AG08396 (cell line): ENCODE measurements at regions not wholly inside any gene's neighbourhood (a gene's known extent, or its start where the extent isn't known, plus 50 kb on each side); places are given as distances from the start of the nearest gene placed in this dataset.
A peak's percentile ranks its signal among the peaks of the same experiment; 100 is the strongest.

Experiments
- DNase-seq: peaks from one replicate; pipeline ENCODE4 v3.0.0; 2012; ENCODE audit warnings: low spot score, mixed read lengths

DNA sequence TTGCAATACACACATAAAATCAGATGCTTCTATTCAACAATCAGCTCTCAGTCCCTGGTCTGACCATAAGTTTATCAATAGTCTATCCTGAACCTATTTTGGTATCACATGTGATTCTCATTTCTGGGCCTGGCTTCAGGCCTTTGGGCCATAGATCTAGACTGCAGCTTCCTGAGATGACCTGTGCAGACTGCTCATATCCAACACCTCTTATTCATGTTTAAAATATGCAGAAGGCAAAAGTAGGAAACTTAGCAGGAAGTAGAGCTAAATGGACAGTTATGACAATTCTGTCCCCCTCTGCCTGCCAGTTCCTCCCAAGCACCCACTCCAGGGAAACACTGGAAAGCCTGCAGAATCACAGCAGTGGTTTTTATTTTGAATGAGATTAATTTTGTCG is 53.3 kb downstream of the C7orf25 start:
- DNase-seq, result peak; percentile 33

- no peak for DNase-seq
These were observed 55.3 kb downstream of the C7orf25 start for GRCh38 chr7:42856605-42856987.

GRCh38 chr7:42854571-42855118 is 57.2 kb downstream of the C7orf25 start:
- no peak for DNase-seq

GRCh38 chr7:42852531-42852930 is 59.3 kb downstream of the C7orf25 start:
- DNase-seq, result no peak

GRCh38 chr7:42843205-42843800 is 68.6 kb downstream of the C7orf25 start:
- DNase-seq, result peak; percentile 64

DNA sequence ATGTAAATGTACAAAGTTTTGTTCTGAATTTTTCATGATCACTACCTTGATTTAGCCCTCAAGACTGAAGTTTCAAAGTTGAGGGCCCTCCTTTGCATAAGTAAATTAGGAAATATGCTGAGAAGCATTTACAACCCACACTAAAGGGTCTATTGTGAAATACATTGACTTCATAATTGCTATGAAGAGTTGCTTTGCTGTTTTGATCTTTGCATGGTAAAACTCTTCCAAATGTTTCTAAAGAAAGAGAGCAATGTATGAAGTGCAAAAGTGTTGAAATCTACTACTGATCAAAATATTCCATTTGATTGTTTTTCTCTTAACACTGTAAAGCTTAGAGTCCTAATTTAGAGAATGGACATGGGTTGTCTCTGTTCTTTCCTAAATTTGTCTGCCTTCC is 77.2 kb downstream of the C7orf25 start:
- no peak for DNase-seq

DNA sequence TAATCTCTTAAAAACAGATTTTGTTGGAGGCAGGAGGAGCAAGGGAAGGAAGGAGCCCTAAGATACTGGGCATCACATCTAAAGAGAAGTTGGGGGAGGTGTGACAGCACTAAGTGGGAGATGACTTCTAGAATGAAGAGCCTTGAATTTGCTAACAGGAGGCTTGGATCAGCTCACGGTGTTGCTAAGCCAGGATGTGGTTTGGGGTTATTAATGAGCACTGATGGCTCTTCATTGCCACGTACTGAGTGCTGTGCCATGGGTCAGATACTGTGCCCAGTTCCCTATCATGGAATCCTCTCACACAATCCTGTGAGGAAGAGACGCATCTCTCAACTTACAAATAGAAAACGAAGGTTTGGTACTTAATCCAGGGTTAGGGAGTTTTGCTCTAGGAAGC is 78.5 kb downstream of the C7orf25 start:
- DNase-seq, result no peak

DNA sequence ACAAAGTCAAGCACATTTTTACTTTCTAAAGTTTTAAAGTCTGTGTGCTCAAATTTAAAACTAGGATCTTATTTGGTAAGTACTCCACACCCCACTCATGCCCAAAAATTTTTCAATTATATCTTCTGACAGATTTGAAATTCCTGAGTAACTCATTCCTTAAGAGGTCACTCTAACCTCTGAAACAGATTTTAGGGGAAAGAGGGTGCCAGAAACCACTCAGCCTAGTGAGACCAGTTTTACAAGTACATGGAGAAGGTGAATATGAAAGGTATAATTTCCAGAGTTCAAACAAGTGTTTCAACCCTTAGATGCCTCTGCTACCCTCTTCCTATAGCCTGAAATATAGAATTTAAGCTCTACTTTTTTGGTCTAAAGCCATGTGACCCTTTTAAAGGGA is 79.2 kb downstream of the C7orf25 start:
- DNase-seq, result no peak

GRCh38 chr7:42831718-42832522 is 80.0 kb downstream of the C7orf25 start:
- DNase-seq, result peak; percentile 39

DNA sequence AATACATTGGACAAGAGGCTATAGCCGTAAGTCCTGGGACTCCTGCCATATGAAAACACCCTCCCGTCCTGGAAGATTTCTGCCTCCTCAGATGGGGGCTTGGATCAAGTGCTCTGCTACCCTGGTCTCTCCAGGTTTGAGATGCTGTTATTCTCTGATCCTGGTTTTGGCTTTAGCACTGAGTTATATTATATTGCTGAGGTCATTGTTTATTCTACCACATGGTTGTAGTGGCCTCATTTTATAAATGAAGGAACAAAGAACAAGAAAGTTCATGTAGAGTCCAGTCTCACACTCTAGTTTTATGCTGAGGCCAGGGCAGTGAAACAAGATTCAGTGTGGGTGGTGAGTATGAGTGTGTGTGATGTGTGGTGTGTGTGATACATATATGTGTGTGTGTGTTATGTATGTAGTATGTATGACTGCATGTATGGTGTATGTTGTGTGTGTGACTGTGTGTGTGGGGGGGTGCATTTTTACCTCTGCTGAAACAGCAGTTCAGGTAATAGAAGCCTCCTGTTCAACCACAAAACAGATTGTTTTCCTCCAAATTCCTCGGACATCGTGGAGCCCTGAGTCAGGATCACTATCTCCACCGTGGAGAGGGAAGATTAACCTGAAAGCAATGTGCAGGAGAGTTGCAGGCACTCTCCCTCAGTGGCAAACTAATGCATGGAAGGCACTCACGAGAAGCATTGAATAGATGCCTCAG is 80.7 kb downstream of the C7orf25 start:
- no peak for DNase-seq

DNA sequence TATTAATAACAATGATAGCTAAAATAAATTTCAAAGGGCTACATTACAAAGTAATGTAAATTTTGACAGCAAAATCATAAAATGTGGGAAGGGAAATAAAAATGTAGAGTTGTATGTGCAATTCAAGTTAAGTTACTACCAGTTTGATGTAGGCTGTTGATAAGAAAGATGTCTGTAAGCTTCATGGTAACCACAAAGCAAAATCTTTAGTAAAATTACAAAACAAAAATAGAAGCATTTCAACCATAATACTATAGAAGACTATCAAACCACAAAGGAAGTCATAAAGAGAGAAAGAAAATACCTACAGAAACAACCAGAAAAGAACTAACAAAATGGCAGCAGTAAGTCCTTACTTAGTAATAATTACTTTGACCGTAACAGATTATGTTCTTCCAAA is 99.1 kb downstream of the C7orf25 start:
- DNase-seq, result no peak

- DNase-seq, result no peak
These were observed 106.3 kb downstream of the C7orf25 start for GRCh38 chr7:42805601-42806000.

DNA sequence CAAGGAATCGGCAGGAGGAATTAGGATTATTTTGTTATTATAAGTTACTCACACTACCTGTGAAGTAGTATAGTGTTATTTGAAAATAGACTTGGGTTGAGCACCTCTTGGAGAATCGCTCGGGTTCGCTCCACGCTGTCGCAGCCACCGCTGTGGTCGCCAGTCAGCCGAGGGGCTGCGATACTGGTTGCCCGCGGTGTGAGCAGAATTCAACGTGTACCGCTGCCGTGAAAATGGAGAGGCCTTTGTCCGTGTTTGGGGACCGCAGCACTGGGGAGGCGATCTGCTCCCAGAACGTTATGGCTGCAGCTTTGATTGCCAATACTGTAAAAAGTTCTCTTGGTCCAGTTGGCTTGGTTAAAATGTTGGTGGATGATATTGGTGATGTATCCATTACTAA is 117.2 kb downstream of the C7orf25 start:
- no peak for DNase-seq

DNA sequence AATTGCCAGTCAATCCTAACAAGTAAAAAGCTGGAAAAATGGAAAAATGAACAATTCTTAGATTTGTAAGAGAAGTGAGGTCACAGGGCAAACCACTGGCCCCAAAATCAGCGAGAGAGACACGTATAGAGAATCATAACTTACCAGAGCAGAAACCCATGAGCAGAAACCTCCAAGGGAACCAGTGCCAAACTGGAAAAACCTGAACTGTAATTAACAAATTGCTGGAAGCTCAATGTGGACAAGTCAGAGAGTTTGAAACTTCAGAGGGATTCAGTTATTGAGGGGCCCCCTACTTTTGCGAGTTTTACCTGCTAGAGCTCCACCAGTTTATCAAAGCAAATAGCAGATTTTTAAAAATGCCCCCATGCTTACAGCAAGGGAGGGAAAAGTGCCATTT is 119.0 kb downstream of the C7orf25 start:
- no peak for DNase-seq

GRCh38 chr7:42790196-42790595 is 121.7 kb downstream of the C7orf25 start:
- DNase-seq, result no peak

GRCh38 chr7:42774436-42774835 is 137.4 kb downstream of the C7orf25 start:
- no peak for DNase-seq

DNA sequence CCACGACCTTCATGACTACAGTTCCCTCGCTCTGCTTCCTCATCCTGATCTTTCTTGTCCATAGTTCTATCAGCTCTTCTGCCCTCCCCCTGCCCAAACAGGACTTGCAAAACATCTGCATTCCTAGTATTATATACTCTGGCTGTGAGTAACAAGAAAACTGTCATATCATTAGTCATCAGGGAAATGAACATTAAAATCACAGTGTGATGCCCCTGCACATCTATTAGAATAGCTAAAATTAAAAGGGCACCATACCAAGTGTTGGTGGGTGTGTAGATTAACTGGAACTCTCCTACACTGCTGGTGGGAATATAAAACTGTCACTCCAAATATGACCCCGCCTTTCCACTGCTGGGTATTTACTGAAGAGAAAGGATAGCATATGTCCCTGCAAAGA is 141.8 kb downstream of the C7orf25 start:
- no peak for DNase-seq

GRCh38 chr7:42768045-42768444 is 143.8 kb downstream of the C7orf25 start:
- no peak for DNase-seq

GRCh38 chr7:42766782-42767423 is 145.0 kb downstream of the C7orf25 start:
- DNase-seq, result no peak

DNA sequence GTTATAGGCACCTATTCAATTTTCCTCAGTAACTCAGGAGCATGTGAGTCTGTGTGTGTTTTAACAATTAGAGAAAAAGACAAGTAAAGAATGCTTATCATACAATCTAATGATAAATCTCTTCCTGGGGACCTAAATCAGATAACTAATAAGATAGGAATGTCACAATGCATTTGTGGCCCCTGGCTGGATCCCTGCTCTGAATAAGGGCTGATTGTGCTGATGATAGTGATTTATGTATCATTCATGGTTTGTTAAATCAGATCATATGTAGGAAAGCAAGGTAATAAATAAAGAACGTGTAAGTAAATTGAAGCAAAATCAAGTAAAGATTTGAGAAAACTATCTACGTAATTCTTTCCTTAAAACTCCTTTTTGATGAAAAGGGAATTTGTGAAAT is 145.9 kb downstream of the C7orf25 start:
- no peak for DNase-seq

DNA sequence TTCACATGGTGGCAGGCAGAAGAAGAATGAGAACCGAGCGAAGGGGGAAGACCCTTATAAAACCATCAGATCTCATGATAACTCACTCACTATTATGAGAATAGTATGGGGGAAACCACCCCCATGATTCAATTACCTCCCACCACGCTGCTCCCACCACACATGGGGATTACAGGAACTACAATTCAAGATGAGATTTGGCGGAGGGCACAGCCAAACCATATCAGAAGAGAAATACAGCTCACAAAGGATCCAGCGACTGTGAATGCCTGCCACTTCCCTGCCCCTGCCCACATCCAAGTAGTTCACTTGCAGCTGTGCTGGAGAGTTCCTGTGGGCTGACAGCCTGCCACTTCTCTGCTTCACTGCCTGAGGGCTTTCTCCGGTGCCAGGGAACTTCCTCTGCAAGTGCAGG is 148.7 kb downstream of the C7orf25 start:
- DNase-seq, result no peak

DNA sequence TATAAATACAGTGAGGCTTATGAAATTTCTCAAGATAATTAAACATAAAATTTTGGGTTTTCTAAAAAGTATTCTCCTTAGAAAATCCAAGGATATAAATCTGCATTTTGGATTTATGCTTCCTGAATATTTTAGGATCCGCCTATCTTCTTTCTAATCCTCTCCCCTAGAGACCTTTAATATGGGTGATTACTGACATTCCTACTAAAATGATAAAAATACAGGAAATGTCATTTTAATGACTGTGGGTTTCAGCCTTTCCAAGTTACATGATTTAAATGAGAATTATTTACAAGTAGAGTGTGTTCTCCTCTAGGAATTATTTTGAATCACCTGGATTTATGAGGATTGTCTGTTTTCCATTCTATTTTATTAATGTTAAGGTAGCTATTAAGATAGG is 150.4 kb downstream of the C7orf25 start:
- DNase-seq, result no peak
